ENCODE measurements at regions not wholly inside any gene's neighbourhood (a gene's known extent, or its start where the extent isn't known, plus 50 kb on each side); places are given as distances from the start of the nearest gene placed in this dataset.

- no peak for TF ChIP-seq EZH2 (IDR thresholded peaks at IDR 0.05; ENCODE audit: low read length, unreplicated experiment)
- TF ChIP-seq CTCF (conservative IDR thresholded peaks at IDR 0.05; ENCODE audit: low read depth, low read length) = no peak
- no peak for TF ChIP-seq EZH2phosphoT487 (IDR thresholded peaks at IDR 0.05; ENCODE audit: borderline replicate concordance, low read length)
Observed at GRCh38 chr13:72139192-72139591, 272.2 kb upstream of the DACH1 start.
